ENCODE measurements at regions not wholly inside any gene's neighbourhood (a gene's known extent, or its start where the extent isn't known, plus 50 kb on each side); places are given as distances from the start of the nearest gene placed in this dataset.

DNA sequence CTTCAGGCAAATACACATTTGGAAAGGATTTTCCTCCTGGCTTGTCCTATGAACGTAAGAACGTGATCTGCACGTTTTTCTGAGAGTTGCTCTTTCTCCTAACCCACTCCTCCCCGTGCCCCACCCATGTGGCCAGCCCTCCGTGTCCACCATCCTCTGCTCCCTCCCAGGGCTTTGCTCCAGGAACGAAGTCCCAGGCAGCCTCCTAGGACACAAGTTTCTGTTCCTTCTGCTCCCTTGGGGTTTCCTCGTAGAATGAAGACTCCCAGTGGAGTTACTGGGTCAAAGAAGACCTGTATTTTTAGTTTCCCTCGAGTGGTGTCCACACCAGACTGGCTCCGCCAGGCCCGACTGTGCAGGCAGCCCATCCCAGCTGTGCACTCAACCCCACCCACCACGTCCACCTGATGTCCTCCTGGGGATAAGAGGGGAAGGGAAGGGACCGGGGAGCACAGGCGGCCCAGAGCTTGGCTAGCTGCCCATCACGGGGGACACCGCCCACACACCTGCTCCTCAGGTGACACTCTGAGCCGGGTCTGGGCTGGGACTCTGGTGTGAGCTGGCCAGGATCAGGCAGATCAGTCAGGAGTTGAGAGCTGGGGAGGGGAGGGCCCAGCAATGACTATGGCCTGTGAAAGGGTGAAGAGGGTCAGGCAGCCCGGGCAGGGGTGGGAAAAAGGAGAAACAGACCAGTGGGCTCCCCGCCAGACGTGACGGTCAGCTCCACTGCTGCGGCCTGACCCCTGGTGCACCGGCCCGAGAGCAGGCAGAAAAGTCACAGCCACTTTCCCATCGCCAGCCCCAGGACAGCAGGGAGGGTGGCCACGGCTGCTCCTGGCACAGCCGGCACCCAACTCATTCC is 54.3 kb upstream of the PPP2R2D start:
- no peak overlapping the region for H3K27ac ChIP-seq
- H3K4me3 ChIP-seq, result no peak overlapping the region
- TF ChIP-seq, protein P1, sequence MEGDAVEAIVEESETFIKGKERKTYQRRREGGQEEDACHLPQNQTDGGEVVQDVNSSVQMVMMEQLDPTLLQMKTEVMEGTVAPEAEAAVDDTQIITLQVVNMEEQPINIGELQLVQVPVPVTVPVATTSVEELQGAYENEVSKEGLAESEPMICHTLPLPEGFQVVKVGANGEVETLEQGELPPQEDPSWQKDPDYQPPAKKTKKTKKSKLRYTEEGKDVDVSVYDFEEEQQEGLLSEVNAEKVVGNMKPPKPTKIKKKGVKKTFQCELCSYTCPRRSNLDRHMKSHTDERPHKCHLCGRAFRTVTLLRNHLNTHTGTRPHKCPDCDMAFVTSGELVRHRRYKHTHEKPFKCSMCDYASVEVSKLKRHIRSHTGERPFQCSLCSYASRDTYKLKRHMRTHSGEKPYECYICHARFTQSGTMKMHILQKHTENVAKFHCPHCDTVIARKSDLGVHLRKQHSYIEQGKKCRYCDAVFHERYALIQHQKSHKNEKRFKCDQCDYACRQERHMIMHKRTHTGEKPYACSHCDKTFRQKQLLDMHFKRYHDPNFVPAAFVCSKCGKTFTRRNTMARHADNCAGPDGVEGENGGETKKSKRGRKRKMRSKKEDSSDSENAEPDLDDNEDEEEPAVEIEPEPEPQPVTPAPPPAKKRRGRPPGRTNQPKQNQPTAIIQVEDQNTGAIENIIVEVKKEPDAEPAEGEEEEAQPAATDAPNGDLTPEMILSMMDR (IDR thresholded peaks at IDR 0.05), result no peak
- peak; percentile 69 for DNase-seq (ENCODE audit: low spot score)

DNA sequence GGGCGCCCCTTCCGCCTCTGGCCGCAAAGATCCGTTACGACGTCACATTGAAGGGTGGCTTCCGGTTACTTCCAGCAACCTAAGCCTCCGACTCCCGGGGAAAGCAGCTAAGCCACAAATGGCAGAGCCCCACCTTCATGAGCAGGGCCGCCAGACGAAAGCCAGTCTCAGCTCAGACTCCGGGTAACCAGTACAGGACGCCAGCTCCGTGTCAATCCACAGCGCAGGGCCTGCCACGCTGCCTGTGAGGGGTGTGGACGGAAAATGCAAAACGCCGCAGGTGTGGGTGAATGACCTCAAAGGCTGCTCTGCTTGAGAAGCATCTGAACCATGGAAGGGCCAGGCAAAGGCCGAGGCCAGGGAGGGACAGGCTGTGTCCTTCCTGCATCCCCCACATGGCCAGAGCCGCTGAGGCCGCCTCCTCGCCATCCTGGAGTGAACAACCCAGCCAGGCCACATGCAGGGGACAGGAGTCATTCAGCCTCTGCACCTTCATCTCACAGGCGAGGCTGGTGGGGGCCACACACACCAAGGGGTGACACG is 53.5 kb upstream of the PPP2R2D start:
- peak; percentile 59 for DNase-seq (ENCODE audit: low spot score)
- TF ChIP-seq, protein P1 (IDR thresholded peaks at IDR 0.05), result no peak
- no peak overlapping the region for H3K4me3 ChIP-seq
- H3K27ac ChIP-seq, result no peak overlapping the region

DNA sequence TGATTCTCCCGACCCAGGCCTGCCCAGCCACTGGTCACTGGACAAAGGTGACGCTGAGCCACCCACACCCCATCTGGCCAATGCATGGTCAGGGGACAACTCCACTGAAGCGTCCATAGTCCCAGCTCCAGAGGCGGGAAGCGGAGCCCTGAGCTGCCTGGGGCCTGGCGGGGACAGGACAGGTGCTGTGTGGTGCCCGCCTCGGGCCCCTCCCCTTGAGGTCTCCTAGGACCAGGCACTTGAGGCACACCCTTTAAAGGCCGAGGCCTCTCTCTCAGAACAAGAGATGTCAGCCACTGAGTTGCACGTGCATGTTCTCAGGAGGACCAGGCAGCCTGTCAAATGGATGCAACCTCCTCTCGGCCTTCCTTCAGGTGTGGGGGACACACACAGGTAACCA is 52.5 kb upstream of the PPP2R2D start:
- H3K4me3 ChIP-seq, result no peak overlapping the region
- TF ChIP-seq, protein P1 (IDR thresholded peaks at IDR 0.05), result no peak
- H3K27ac ChIP-seq, result no peak overlapping the region
- peak; percentile 52 for DNase-seq (ENCODE audit: low spot score)

DNA sequence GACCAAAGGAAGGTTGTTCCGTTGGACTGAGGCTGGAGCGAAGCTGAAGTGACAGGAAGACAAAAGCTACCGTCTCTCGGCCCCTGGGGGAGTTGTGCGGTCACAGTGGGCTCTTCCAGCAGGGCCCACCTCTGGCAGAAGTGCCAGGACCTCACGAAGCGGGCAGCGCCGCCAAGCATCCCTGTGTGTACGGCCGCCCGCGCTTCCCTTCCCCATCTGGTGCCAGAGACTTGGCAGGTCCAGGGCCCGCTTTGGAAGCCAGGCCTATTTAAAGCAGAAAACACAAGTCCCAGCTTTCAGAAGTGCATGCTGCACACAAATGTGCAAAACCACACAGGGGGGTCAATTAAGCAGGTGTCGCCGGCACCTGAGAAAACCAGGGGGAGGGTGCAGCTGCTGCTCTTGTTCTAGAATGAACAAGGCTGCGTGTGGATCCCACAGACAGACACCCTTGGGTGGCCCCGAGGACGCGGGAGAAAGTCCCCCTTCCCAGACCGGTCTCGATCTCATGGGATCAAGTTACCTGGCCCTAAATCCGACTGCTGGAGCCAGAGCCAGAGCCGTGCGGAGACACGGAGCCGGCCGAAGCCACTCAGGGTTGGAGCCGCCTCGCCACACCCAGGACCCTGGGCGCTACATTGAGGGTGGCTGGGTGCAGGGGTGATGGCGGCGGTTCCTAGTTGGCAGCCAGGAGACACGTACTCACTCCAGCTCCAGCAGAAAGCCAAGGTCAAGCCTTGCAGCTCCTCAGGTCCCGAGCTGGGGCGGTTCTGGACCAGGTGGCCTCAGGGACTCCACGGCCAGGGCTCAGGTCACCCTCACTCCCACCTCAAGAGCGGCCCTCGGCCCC is 51.8 kb upstream of the PPP2R2D start:
- TF ChIP-seq, protein P1 (IDR thresholded peaks at IDR 0.05), result no peak
- DNase-seq (ENCODE audit: low spot score), result peak; percentile 63
- Histone ChIP-seq H3K27ac (no peak overlapping the region), H3K4me3 (no peak overlapping the region)

DNA sequence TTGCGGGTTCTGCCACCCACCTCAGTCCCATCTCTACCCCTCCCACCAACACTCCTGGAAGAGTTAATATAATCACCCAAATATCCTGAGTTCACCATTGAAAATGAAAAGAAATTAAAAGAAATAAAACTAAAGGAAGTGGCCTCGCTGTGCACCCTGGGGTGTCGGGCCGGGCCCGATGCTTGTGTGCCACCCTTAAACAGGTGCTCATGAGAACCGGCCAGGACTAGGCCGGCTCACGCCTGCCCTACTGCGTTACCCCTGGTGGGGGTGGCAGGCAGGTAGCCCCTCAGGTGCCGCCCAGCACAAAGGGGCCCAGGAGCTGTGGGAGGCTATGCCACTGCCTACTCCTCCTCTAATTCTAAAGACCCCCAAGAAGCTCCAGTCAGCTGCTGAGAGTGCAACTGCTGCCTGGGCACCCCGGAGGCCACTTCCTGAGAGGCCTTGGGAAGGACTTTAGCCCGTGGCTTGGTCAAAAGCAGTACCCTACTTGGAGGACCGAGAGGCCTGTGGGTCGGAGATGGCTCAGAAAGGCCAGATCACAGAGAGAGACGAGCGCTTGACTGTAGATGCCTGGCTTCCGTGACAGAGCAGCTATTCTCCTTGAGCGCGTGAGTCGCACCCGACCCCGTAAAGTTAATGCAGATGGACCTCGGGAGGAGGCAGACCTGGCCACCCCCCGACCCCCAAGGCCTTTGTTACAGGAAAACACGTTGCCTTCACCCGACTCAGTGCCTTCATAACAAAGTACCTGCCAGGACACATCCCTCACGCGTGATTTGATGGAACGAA is 51.0 kb upstream of the PPP2R2D start:
- Histone ChIP-seq H3K27ac (no peak overlapping the region), H3K4me3 (no peak overlapping the region)
- DNase-seq (ENCODE audit: low spot score), result peak; percentile 54
- TF ChIP-seq, protein P1 (IDR thresholded peaks at IDR 0.05), result no peak

DNA sequence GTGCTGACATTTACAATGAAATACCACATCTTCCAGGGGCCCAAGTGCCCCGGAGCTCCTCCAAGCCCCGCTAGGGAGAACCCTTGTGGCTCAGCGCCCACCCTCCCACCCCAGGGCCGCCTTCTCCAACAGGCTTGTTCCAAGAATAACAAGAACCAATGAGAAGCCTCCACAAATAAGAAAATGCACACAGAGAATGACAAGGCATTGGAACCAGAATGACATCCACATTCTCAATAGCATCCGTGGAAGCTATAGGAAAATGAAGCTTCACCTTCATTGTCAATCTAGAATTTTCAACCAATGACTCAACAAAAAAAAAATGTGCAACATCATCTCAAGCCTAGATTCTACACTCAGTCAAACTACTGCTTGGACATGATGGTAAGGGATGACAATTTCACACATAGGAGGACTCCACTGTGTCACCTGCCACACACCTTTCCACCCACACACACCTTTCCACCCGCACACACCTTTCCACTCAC is 50.4 kb upstream of the PPP2R2D start:
- TF ChIP-seq, protein P1 (IDR thresholded peaks at IDR 0.05), result no peak
- Histone ChIP-seq H3K4me3 (no peak overlapping the region), H3K27ac (no peak overlapping the region)
- DNase-seq (ENCODE audit: low spot score), result no peak
